Lower leg skin (tissue), 3 donors: ENCODE measurements at regions not wholly inside any gene's neighbourhood (a gene's known extent, or its start where the extent isn't known, plus 50 kb on each side); places are given as distances from the start of the nearest gene placed in this dataset.

Source experiments
- POLR2A ChIP-seq, 2 donors: fragments of 450-650 bp; IDR thresholded peaks; one replicate each; pipeline ENCODE4 v1.6.1; 2016 to 2017; ENCODE audit warnings: antibody characterized with exemption in 2 of 2, mild to moderate bottlenecking in 1 of 2, moderate library complexity in 1 of 2
- TF ChIP-seq, protein P1 (sequence below), 3 donors: fragments of 450-650 bp; IDR thresholded peaks; one replicate each; pipeline ENCODE4 v1.5.1; 2016; ENCODE audit warnings: antibody characterized with exemption in 3 of 3, mild to moderate bottlenecking in 3 of 3, moderate library complexity in 2 of 3

DNA sequence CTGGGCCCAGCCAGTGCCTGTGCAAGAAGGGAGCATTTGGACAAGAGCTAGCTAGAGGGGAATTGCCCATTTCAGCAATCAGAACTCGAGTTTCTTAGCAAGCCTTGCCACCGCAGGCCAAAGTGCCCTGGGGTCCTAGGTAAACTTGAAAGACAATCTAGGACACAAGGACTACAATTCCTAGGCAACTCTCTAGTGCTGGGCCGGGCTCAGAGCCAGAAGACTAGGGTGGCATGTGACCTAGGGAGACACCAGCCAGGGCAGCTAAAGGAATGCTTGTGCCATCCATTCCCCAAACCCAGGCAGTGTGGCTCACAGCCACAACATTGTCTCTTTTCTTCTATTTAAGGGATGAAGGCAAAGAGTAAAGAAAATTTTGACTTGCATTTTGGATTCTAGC is 205.0 kb downstream of the BMP4 start:
- TF ChIP-seq POLR2A (IDR thresholded peaks at IDR 0.05) = no peak
- TF ChIP-seq, protein P1, sequence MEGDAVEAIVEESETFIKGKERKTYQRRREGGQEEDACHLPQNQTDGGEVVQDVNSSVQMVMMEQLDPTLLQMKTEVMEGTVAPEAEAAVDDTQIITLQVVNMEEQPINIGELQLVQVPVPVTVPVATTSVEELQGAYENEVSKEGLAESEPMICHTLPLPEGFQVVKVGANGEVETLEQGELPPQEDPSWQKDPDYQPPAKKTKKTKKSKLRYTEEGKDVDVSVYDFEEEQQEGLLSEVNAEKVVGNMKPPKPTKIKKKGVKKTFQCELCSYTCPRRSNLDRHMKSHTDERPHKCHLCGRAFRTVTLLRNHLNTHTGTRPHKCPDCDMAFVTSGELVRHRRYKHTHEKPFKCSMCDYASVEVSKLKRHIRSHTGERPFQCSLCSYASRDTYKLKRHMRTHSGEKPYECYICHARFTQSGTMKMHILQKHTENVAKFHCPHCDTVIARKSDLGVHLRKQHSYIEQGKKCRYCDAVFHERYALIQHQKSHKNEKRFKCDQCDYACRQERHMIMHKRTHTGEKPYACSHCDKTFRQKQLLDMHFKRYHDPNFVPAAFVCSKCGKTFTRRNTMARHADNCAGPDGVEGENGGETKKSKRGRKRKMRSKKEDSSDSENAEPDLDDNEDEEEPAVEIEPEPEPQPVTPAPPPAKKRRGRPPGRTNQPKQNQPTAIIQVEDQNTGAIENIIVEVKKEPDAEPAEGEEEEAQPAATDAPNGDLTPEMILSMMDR (IDR thresholded peaks at IDR 0.05) = no peak
